Peyer's patch (tissue), 4 donors: ENCODE measurements at regions not wholly inside any gene's neighbourhood (a gene's known extent, or its start where the extent isn't known, plus 50 kb on each side); places are given as distances from the start of the nearest gene placed in this dataset.

Source experiments
- POLR2A ChIP-seq, 2 donors: fragments of 450-650 bp; IDR thresholded peaks; one replicate each; pipeline ENCODE4 v1.5.1; 2017; ENCODE audit warnings: antibody characterized with exemption in 2 of 2, mild to moderate bottlenecking in 2 of 2, moderate library complexity in 2 of 2
- TF ChIP-seq, protein P1 (sequence below), 6 experiments: fragments of 450-650 bp in 4 of 6; fragments of 200-600 bp in 2 of 6; sonication (generic) in 1 of 6; IDR thresholded peaks; one replicate each; pipeline ENCODE4 v1.5.1; 2017 to 2019; ENCODE audit warnings: antibody characterized with exemption in 6 of 6, mild to moderate bottlenecking in 3 of 6, moderate library complexity in 1 of 6

DNA sequence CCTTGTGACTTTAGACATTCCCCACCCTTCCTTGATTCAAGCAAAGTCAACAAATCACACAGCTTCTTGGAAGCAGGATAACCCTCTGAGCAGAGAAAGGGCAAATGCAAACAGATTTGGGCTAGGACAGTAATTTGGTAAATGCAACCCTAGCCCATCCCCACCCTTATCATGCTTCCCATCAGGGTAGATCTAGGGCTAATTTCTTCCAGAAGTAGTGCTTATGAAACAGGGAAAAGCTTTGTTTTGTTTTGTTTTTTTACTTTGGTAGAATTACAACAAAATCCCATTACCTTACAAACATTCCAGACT is 525.1 kb upstream of the NOX3 start:
- TF ChIP-seq, protein P1, sequence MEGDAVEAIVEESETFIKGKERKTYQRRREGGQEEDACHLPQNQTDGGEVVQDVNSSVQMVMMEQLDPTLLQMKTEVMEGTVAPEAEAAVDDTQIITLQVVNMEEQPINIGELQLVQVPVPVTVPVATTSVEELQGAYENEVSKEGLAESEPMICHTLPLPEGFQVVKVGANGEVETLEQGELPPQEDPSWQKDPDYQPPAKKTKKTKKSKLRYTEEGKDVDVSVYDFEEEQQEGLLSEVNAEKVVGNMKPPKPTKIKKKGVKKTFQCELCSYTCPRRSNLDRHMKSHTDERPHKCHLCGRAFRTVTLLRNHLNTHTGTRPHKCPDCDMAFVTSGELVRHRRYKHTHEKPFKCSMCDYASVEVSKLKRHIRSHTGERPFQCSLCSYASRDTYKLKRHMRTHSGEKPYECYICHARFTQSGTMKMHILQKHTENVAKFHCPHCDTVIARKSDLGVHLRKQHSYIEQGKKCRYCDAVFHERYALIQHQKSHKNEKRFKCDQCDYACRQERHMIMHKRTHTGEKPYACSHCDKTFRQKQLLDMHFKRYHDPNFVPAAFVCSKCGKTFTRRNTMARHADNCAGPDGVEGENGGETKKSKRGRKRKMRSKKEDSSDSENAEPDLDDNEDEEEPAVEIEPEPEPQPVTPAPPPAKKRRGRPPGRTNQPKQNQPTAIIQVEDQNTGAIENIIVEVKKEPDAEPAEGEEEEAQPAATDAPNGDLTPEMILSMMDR (IDR thresholded peaks at IDR 0.05), result no peak
- TF ChIP-seq POLR2A (IDR thresholded peaks at IDR 0.05), result no peak
